OCI-LY1 (cell line): ENCODE measurements at regions not wholly inside any gene's neighbourhood (a gene's known extent, or its start where the extent isn't known, plus 50 kb on each side); places are given as distances from the start of the nearest gene placed in this dataset.

Experiments used
- H2AFZ ChIP-seq: fragments of 200-600 bp; sonication (generic), shearing (Covaris generic); 2 replicates; pipeline ENCODE4 v1.6.0; 2014; ENCODE audit warnings: antibody characterized with exemption, mild to moderate bottlenecking, low read length
- H3F3A ChIP-seq: fragments of 200-600 bp; sonication (generic), shearing (Covaris generic); 2 replicates; pipeline ENCODE4 v1.6.0; 2014; ENCODE audit warnings: mild to moderate bottlenecking, antibody characterized with exemption, low read length, moderate library complexity; ENCODE audit not compliant: insufficient read depth
- H3K27ac ChIP-seq: fragments of 200-600 bp; sonication (generic); 2 replicates; pipeline ENCODE4 v1.5.1; 2014; ENCODE audit warnings: low read length, mixed run types, mild to moderate bottlenecking, low read depth; ENCODE audit not compliant: poor library complexity, severe bottlenecking
- H3K27me3 ChIP-seq: fragments of 200-600 bp; sonication (generic); 2 replicates; pipeline ENCODE4 v1.6.0; 2014; ENCODE audit warnings: antibody characterized with exemption, mild to moderate bottlenecking, low read length, moderate library complexity; ENCODE audit not compliant: insufficient read depth
- H3K36me3 ChIP-seq: fragments of 200-600 bp; sonication (generic); 2 replicates; pipeline ENCODE4 v1.6.1; 2014; ENCODE audit warnings: mild to moderate bottlenecking, antibody characterized with exemption, low read length, moderate library complexity, mixed read lengths; ENCODE audit not compliant: insufficient read depth
- H3K4me1 ChIP-seq: fragments of 200-600 bp; sonication (generic); 2 replicates; pipeline ENCODE4 v1.5.1; 2014; ENCODE audit warnings: mild to moderate bottlenecking, low read length, moderate library complexity; ENCODE audit not compliant: insufficient read depth, severe bottlenecking
- H3K4me2 ChIP-seq: fragments of 200-600 bp; sonication (generic), shearing (Covaris generic); 2 replicates; pipeline ENCODE4 v1.6.1; 2014; ENCODE audit warnings: low read length
- H3K4me3 ChIP-seq: fragments of 200-600 bp; sonication (generic); 2 replicates; pipeline ENCODE4 v1.5.1; 2014; ENCODE audit warnings: low read length, low read depth, mild to moderate bottlenecking, mixed read lengths; ENCODE audit not compliant: poor library complexity, severe bottlenecking
- H3K79me2 ChIP-seq: fragments of 200-600 bp; shearing (Covaris generic); 2 replicates; pipeline ENCODE4 v1.6.1; 2016; ENCODE audit warnings: mixed run types, low read length, mixed read lengths; ENCODE audit not compliant: insufficient read depth
- H3K9ac ChIP-seq: fragments of 200-600 bp; sonication (generic), shearing (Covaris generic); 2 replicates; pipeline ENCODE4 v1.6.1; 2014; ENCODE audit warnings: mild to moderate bottlenecking, low read length, mixed read lengths
- H3K9me2 ChIP-seq: fragments of 200-600 bp; sonication (generic), shearing (Covaris generic); 2 replicates; pipeline ENCODE4 v1.6.1; 2014; ENCODE audit warnings: low read depth, mild to moderate bottlenecking, low read length, mixed read lengths
- H3K9me3 ChIP-seq: fragments of 200-600 bp; shearing (Covaris generic); 2 replicates; pipeline ENCODE4 v1.6.1; 2014; ENCODE audit warnings: low read length, mixed read lengths
- H4K20me1 ChIP-seq: fragments of 200-600 bp; sonication (generic), shearing (Covaris generic); 2 replicates; pipeline ENCODE4 v1.6.0; 2016; ENCODE audit warnings: mild to moderate bottlenecking, low read length; ENCODE audit not compliant: insufficient read depth
- EZH2 ChIP-seq: fragments of 200-600 bp; sonication (generic), shearing (Covaris generic); IDR thresholded peaks from 2 replicates; pipeline ENCODE4 v1.8.0; 2017; ENCODE audit warnings: borderline replicate concordance, mixed run types, mild to moderate bottlenecking, antibody characterized with exemption, low read length, moderate library complexity, mixed read lengths
- TF ChIP-seq, protein P1 (sequence below): fragments of 200-600 bp; sonication (generic), shearing (Covaris generic); IDR thresholded peaks from 2 replicates; pipeline ENCODE4 v1.5.1; 2017; ENCODE audit warnings: mild to moderate bottlenecking, antibody characterized with exemption, low read length, moderate library complexity, mixed read lengths

DNA sequence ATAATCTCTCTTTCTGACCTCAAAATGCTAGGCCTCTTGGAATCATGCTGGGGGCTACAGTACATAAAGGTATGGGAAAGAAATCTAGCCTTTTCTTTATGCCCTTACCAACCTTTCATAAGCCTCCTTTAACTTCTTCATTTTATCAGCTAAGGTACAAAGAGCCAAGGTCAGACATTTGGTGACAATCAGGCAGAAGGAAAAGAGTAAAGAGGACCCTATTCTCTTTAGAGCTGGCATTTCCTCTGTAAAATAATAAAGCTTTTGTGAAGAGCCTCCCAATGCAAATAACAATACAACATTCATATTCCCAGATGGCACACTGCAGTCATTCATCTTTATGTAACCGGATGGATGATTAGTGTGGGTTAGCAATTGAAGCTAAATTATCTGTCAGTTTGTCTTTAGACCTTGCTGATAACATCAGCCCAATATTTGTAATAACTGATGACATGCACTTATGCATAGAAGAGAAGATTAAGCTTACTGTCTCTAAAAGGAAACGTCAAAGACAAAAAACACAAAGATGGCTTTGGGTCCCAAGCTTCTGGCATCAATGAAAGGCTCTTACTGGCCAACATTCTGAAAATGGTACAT is 163.1 kb downstream of the IBTK start:
- TF ChIP-seq, protein P1, sequence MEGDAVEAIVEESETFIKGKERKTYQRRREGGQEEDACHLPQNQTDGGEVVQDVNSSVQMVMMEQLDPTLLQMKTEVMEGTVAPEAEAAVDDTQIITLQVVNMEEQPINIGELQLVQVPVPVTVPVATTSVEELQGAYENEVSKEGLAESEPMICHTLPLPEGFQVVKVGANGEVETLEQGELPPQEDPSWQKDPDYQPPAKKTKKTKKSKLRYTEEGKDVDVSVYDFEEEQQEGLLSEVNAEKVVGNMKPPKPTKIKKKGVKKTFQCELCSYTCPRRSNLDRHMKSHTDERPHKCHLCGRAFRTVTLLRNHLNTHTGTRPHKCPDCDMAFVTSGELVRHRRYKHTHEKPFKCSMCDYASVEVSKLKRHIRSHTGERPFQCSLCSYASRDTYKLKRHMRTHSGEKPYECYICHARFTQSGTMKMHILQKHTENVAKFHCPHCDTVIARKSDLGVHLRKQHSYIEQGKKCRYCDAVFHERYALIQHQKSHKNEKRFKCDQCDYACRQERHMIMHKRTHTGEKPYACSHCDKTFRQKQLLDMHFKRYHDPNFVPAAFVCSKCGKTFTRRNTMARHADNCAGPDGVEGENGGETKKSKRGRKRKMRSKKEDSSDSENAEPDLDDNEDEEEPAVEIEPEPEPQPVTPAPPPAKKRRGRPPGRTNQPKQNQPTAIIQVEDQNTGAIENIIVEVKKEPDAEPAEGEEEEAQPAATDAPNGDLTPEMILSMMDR = no peak
- TF ChIP-seq EZH2 = no peak
- no peaks in the 10 kb centered on the region for H3K9me3 ChIP-seq
- no peak overlapping the region for H3K4me3 ChIP-seq
- H3K79me2 ChIP-seq = no peaks in the 10 kb centered on the region
- no peaks in the 10 kb centered on the region for H3F3A ChIP-seq
- no peak overlapping the region for H3K9ac ChIP-seq
- H3K36me3 ChIP-seq = no peaks in the 10 kb centered on the region
- H2AFZ ChIP-seq = no peak overlapping the region
- H3K27ac ChIP-seq = no peak overlapping the region
- H3K4me2 ChIP-seq = no peak overlapping the region
- H3K9me2 ChIP-seq = no peaks in the 10 kb centered on the region
- no peaks in the 10 kb centered on the region for H4K20me1 ChIP-seq
- no peaks in the 10 kb centered on the region for H3K27me3 ChIP-seq
- no peaks in the 10 kb centered on the region for H3K4me1 ChIP-seq

DNA sequence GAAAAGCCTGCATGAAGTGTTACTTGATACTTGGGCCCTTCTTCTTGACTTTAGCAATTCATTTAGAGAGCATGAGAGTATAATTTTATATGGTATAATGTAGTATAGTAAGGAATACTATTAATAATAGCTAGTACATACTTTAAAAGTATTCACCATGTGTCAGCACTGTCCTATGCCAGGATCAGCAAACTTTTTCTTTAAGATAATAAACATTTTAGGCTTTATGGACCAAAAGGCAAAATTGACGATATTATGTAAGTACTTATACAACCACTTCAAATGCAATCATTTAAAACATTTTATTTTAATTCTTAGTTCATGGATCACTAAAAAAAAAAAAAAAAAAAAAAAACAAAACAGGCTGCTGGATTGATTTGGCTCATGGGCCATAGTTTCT is 163.9 kb downstream of the IBTK start:
- Histone ChIP-seq H3F3A (no peaks in the 10 kb centered on the region), H4K20me1 (no peaks in the 10 kb centered on the region), H3K9me3 (no peaks in the 10 kb centered on the region), H3K4me3 (no peak overlapping the region), H3K4me1 (no peaks in the 10 kb centered on the region), H3K9me2 (no peaks in the 10 kb centered on the region), H3K36me3 (no peaks in the 10 kb centered on the region), H3K79me2 (no peaks in the 10 kb centered on the region), H3K4me2 (no peak overlapping the region), H3K27ac (no peak overlapping the region), H2AFZ (no peak overlapping the region), H3K27me3 (no peaks in the 10 kb centered on the region), H3K9ac (no peak overlapping the region)
- TF ChIP-seq, protein P1 = no peak
- no peak for TF ChIP-seq EZH2

DNA sequence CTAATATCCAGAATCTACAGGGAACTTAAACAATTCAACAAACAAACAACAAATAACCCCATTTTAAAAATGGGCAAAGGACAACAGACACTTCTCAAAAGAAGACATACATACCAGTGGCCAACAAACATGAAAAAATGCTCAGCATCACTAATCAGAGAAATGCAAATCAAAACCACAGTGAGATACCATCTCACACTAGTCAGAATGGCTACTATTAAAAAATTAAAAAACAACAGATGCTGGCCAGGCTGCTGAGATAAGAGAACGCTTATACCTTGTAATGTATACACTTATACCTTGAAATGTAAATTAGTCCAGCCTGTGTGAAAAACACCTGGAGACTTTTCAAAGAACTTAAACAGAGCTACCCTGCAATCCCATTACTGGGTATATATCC is 166.8 kb downstream of the IBTK start:
- Histone ChIP-seq H3K9ac (no peak overlapping the region), H3K27me3 (no peaks in the 10 kb centered on the region), H3K4me1 (no peaks in the 10 kb centered on the region), H3K36me3 (no peaks in the 10 kb centered on the region), H3K27ac (no peak overlapping the region), H3F3A (no peaks in the 10 kb centered on the region), H2AFZ (no peak overlapping the region), H3K79me2 (no peaks in the 10 kb centered on the region), H4K20me1 (no peaks in the 10 kb centered on the region), H3K4me2 (no peak overlapping the region), H3K4me3 (no peak overlapping the region), H3K9me2 (no peaks in the 10 kb centered on the region), H3K9me3 (no peaks in the 10 kb centered on the region)
- TF ChIP-seq, protein P1 = no peak
